Gastroesophageal sphincter (tissue), 3 donors: ENCODE measurements at regions not wholly inside any gene's neighbourhood (a gene's known extent, or its start where the extent isn't known, plus 50 kb on each side); places are given as distances from the start of the nearest gene placed in this dataset.

Experiments
- EP300 ChIP-seq: sonication (generic); formaldehyde crosslinking; IDR thresholded peaks from one replicate; pipeline ENCODE4 v1.6.1; 2017; ENCODE audit warnings: antibody characterized with exemption, mild to moderate bottlenecking
- POLR2A ChIP-seq, 2 donors: fragments of 450-650 bp; IDR thresholded peaks; one replicate each; pipeline ENCODE4 v1.6.1; 2017; ENCODE audit warnings: antibody characterized with exemption in 2 of 2, mild to moderate bottlenecking in 2 of 2, moderate library complexity in 1 of 2
- POLR2AphosphoS5 ChIP-seq: sonication (generic); formaldehyde crosslinking; IDR thresholded peaks from one replicate; pipeline ENCODE4 v1.6.1; 2017; ENCODE audit warnings: antibody characterized with exemption
- TF ChIP-seq, protein P1 (sequence below), 4 experiments: fragments of 200-600 bp in 2 of 4; fragments of 450-650 bp in 2 of 4; sonication (generic) in 1 of 4; IDR thresholded peaks; one replicate each; pipeline ENCODE4 v1.5.1; 2017 to 2019; ENCODE audit warnings: antibody characterized with exemption in 4 of 4, mild to moderate bottlenecking in 2 of 4, moderate library complexity in 2 of 4

- no peak for TF ChIP-seq POLR2A (IDR thresholded peaks at IDR 0.05)
- no peak for TF ChIP-seq EP300
- TF ChIP-seq, protein P1, sequence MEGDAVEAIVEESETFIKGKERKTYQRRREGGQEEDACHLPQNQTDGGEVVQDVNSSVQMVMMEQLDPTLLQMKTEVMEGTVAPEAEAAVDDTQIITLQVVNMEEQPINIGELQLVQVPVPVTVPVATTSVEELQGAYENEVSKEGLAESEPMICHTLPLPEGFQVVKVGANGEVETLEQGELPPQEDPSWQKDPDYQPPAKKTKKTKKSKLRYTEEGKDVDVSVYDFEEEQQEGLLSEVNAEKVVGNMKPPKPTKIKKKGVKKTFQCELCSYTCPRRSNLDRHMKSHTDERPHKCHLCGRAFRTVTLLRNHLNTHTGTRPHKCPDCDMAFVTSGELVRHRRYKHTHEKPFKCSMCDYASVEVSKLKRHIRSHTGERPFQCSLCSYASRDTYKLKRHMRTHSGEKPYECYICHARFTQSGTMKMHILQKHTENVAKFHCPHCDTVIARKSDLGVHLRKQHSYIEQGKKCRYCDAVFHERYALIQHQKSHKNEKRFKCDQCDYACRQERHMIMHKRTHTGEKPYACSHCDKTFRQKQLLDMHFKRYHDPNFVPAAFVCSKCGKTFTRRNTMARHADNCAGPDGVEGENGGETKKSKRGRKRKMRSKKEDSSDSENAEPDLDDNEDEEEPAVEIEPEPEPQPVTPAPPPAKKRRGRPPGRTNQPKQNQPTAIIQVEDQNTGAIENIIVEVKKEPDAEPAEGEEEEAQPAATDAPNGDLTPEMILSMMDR (IDR thresholded peaks at IDR 0.05) = no peak
- no peak for TF ChIP-seq POLR2AphosphoS5
These were observed 355.0 kb downstream of the UQCRFS1 start for GRCh38 chr19:28857967-28858366.
